Suprapubic skin (tissue), 4 donors: ENCODE measurements at regions not wholly inside any gene's neighbourhood (a gene's known extent, or its start where the extent isn't known, plus 50 kb on each side); places are given as distances from the start of the nearest gene placed in this dataset.

Experiments used
- CTCF ChIP-seq, 2 donors: fragments of 200-600 bp in 1 of 2; fragments of 450-650 bp in 1 of 2; sonication (generic) in 1 of 2; IDR thresholded peaks; one replicate each; pipeline ENCODE4 v1.5.1; 2016 to 2019; ENCODE audit warnings: antibody characterized with exemption in 2 of 2, mild to moderate bottlenecking in 1 of 2, moderate library complexity in 1 of 2
- EP300 ChIP-seq: sonication (generic); formaldehyde crosslinking; IDR thresholded peaks from one replicate; pipeline ENCODE4 v1.6.1; 2017; ENCODE audit warnings: antibody characterized with exemption
- POLR2A ChIP-seq, 2 donors: fragments of 450-650 bp; IDR thresholded peaks; one replicate each; pipeline ENCODE4 v1.6.1; 2017; ENCODE audit warnings: antibody characterized with exemption in 2 of 2, mild to moderate bottlenecking in 2 of 2, moderate library complexity in 2 of 2
- POLR2AphosphoS5 ChIP-seq, 3 donors: sonication (generic); formaldehyde crosslinking; IDR thresholded peaks; one replicate each; pipeline ENCODE4 v1.6.1; 2017; ENCODE audit warnings: antibody characterized with exemption in 3 of 3

GRCh38 chr6:91664327-91664959 lies 1077.6 kb upstream of the MAP3K7 start:
- TF ChIP-seq POLR2A (IDR thresholded peaks at IDR 0.05) (no peak), EP300 (no peak), CTCF (IDR thresholded peaks at IDR 0.05) (no peak), POLR2AphosphoS5 (IDR thresholded peaks at IDR 0.05) (no peak)
